SH-SY5Y (cell line): ENCODE measurements at regions not wholly inside any gene's neighbourhood (a gene's known extent, or its start where the extent isn't known, plus 50 kb on each side); places are given as distances from the start of the nearest gene placed in this dataset.

ENCODE experiments used
- GATA2 ChIP-seq: IDR thresholded peaks from 2 replicates; pipeline ENCODE4 v1.6.1; 2011; ENCODE audit warnings: mild to moderate bottlenecking, low read depth, low read length
- GATA3 ChIP-seq: IDR thresholded peaks from 2 replicates; pipeline ENCODE4 v1.6.1; 2011; ENCODE audit warnings: low read depth, mild to moderate bottlenecking, low read length, moderate library complexity

- TF ChIP-seq GATA2 (no peak), GATA3 (no peak)
These were observed 175.9 kb upstream of the RPS6KA3 start for GRCh38 chrX:20442597-20442996.
